GM21619 (cell line): ENCODE measurements at regions not wholly inside any gene's neighbourhood (a gene's known extent, or its start where the extent isn't known, plus 50 kb on each side); places are given as distances from the start of the nearest gene placed in this dataset.

ENCODE experiments used
- ATAC-seq: cut with Tn5 transposase; IDR thresholded peaks from one replicate; pipeline ENCODE4 v1.9.1; 2021; ENCODE audit not compliant: unreplicated experiment

- ATAC-seq: no peak
These were observed 251.1 kb upstream of the PIK3C3 start for GRCh38 chr18:41703744-41704530.

GRCh38 chr18:41700416-41700815 is 254.6 kb upstream of the PIK3C3 start:
- no peak for ATAC-seq

GRCh38 chr18:41695441-41695840 is 259.6 kb upstream of the PIK3C3 start:
- ATAC-seq: no peak

GRCh38 chr18:41693008-41693407 is 262.0 kb upstream of the PIK3C3 start:
- no peak for ATAC-seq

- no peak for ATAC-seq
These were observed 264.5 kb upstream of the PIK3C3 start for GRCh38 chr18:41690332-41691127.

GRCh38 chr18:41687138-41687537 is 267.9 kb upstream of the PIK3C3 start:
- no peak for ATAC-seq

- no peak for ATAC-seq
These were observed 273.7 kb upstream of the PIK3C3 start for GRCh38 chr18:41681138-41681880.

- ATAC-seq: no peak
These were observed 280.5 kb upstream of the PIK3C3 start for GRCh38 chr18:41674506-41674905.

- no peak for ATAC-seq
These were observed 288.8 kb upstream of the PIK3C3 start for GRCh38 chr18:41666231-41666630.

GRCh38 chr18:41665210-41665609 is 289.8 kb upstream of the PIK3C3 start:
- ATAC-seq: no peak

GRCh38 chr18:41660654-41661053 is 294.4 kb upstream of the PIK3C3 start:
- no peak for ATAC-seq

- ATAC-seq: no peak
These were observed 295.4 kb upstream of the PIK3C3 start for GRCh38 chr18:41659438-41660130.

GRCh38 chr18:41657189-41657588 is 297.8 kb upstream of the PIK3C3 start:
- no peak for ATAC-seq

- no peak for ATAC-seq
These were observed 300.0 kb upstream of the PIK3C3 start for GRCh38 chr18:41655074-41655473.

- no peak for ATAC-seq
These were observed 307.1 kb upstream of the PIK3C3 start for GRCh38 chr18:41647914-41648313.

GRCh38 chr18:41646915-41647620 is 308.0 kb upstream of the PIK3C3 start:
- ATAC-seq: no peak

GRCh38 chr18:41645589-41646360 is 309.3 kb upstream of the PIK3C3 start:
- ATAC-seq: no peak

- ATAC-seq: no peak
These were observed 310.6 kb upstream of the PIK3C3 start for GRCh38 chr18:41644466-41644865.

- no peak for ATAC-seq
These were observed 311.6 kb upstream of the PIK3C3 start for GRCh38 chr18:41643427-41643826.

GRCh38 chr18:41642756-41643155 is 312.3 kb upstream of the PIK3C3 start:
- ATAC-seq: no peak
